Liver (tissue), 8 donors: ENCODE measurements at regions not wholly inside any gene's neighbourhood (a gene's known extent, or its start where the extent isn't known, plus 50 kb on each side); places are given as distances from the start of the nearest gene placed in this dataset.
A peak's percentile ranks its signal among the peaks of the same experiment; 100 is the strongest.

ENCODE experiments used
- DNase-seq: peaks from one replicate; pipeline ENCODE4 v3.0.0-alpha.2; 2017; ENCODE audit warnings: low spot score
- H3K27ac ChIP-seq, 2 donors: one replicate each; pipeline ENCODE4 v1.7.0; 2013; ENCODE audit warnings: inconsistent platforms in 2 of 2, low read length in 2 of 2, control low read depth in 1 of 2, low read depth in 1 of 2, mild to moderate bottlenecking in 1 of 2
- H3K27me3 ChIP-seq, 4 donors: one replicate each; pipeline versions ENCODE4 v1.6.1 to v1.7.0; 2013; ENCODE audit warnings: low read length in 3 of 4, inconsistent platforms in 1 of 4, mild to moderate bottlenecking in 1 of 4, moderate library complexity in 1 of 4; ENCODE audit not compliant: control insufficient read depth in 4 of 4, insufficient read depth in 4 of 4
- H3K36me3 ChIP-seq, 4 donors: one replicate each; pipeline versions ENCODE4 v1.6.1 to v1.7.0; 2013; ENCODE audit warnings: low read length in 3 of 4, mild to moderate bottlenecking in 3 of 4, low read depth in 1 of 4, moderate library complexity in 1 of 4; ENCODE audit not compliant: control insufficient read depth in 4 of 4, insufficient read depth in 3 of 4
- H3K4me1 ChIP-seq, 4 donors: one replicate each; pipeline versions ENCODE4 v1.6.1 to v1.7.0; 2013; ENCODE audit warnings: low read length in 3 of 4, mild to moderate bottlenecking in 3 of 4, moderate library complexity in 1 of 4; ENCODE audit not compliant: control insufficient read depth in 4 of 4, insufficient read depth in 4 of 4
- H3K4me3 ChIP-seq, 3 donors: one replicate each; pipeline versions ENCODE4 v1.6.1 to v1.7.0; 2013; ENCODE audit warnings: low read length in 3 of 3, control low read depth in 1 of 3, low read depth in 1 of 3, mild to moderate bottlenecking in 1 of 3
- H3K9ac ChIP-seq, 2 donors: one replicate each; pipeline ENCODE4 v1.7.0; 2013; ENCODE audit warnings: low read length in 2 of 2, mild to moderate bottlenecking in 2 of 2, moderate library complexity in 2 of 2, control low read depth in 1 of 2, low read depth in 1 of 2
- H3K9me3 ChIP-seq, 4 donors: one replicate each; pipeline versions ENCODE4 v1.6.1 to v1.7.0; 2013; ENCODE audit warnings: low read length in 3 of 4; ENCODE audit not compliant: control insufficient read depth in 4 of 4
- EGR1 ChIP-seq, 2 donors: IDR thresholded peaks; 2 replicates each; pipeline ENCODE4 v1.6.1; 2016 to 2018; ENCODE audit warnings: antibody characterized with exemption in 2 of 2, low read depth in 2 of 2
- FOXA1 ChIP-seq: IDR thresholded peaks from 2 replicates; pipeline ENCODE4 v1.6.1; 2016; ENCODE audit warnings: antibody characterized with exemption
- FOXA2 ChIP-seq: IDR thresholded peaks from 2 replicates; pipeline ENCODE4 v1.6.1; 2016; ENCODE audit warnings: antibody characterized with exemption
- GABPA ChIP-seq, 2 donors: IDR thresholded peaks in 1 of 2; conservative IDR thresholded peaks in 1 of 2; 2 replicates each; pipeline ENCODE4 v1.6.1; 2016; ENCODE audit warnings: antibody characterized with exemption in 2 of 2, mild to moderate bottlenecking in 1 of 2, moderate library complexity in 1 of 2
- HNF4A ChIP-seq, 2 donors: conservative IDR thresholded peaks; 2 replicates each; pipeline ENCODE4 v1.6.1; 2016; ENCODE audit warnings: antibody characterized with exemption in 2 of 2, mild to moderate bottlenecking in 2 of 2
- HNF4G ChIP-seq: IDR thresholded peaks from 2 replicates; pipeline ENCODE4 v1.6.1; 2016; ENCODE audit warnings: antibody characterized with exemption
- JUND ChIP-seq, 2 donors: IDR thresholded peaks; 2 replicates each; pipeline ENCODE4 v1.6.1; 2016; ENCODE audit warnings: antibody characterized with exemption in 2 of 2
- NR2F2 ChIP-seq: IDR thresholded peaks from 2 replicates; pipeline ENCODE4 v1.6.1; 2016; ENCODE audit warnings: antibody characterized with exemption
- RAD21 ChIP-seq, 2 donors: IDR thresholded peaks; 2 replicates each; pipeline ENCODE4 v1.6.1; 2016; ENCODE audit warnings: antibody characterized with exemption in 2 of 2, mild to moderate bottlenecking in 2 of 2
- RXRA ChIP-seq, 2 donors: IDR thresholded peaks; 2 replicates each; pipeline ENCODE4 v1.6.1; 2017 to 2018; ENCODE audit warnings: antibody characterized with exemption in 2 of 2, mild to moderate bottlenecking in 1 of 2
- SP1 ChIP-seq: IDR thresholded peaks from 2 replicates; pipeline ENCODE4 v1.6.1; 2018; ENCODE audit warnings: antibody characterized with exemption, mild to moderate bottlenecking
- YY1 ChIP-seq: IDR thresholded peaks from 2 replicates; pipeline ENCODE4 v1.6.1; 2016; ENCODE audit warnings: antibody characterized with exemption, mild to moderate bottlenecking
- WGBS: extraction: QIAGEN DNeasy Blood & Tissue Kit; methylation state at CpG from one replicate; pipeline ENCODE4 v1.1.7; 2013; 5-methylcytosine and 5-hydroxymethylcytosine counted together
- TF ChIP-seq, protein P1 (sequence below): IDR thresholded peaks from 2 replicates; pipeline ENCODE4 v1.6.1; 2016; ENCODE audit warnings: antibody characterized with exemption
- TF ChIP-seq, protein P2 (sequence below): fragments of 150-350 bp; IDR thresholded peaks from 2 replicates; pipeline ENCODE4 v1.5.1; 2017; ENCODE audit warnings: improper control_type of control experiment, low read depth, low read length; ENCODE audit not compliant: missing input control
- TF ChIP-seq, protein P3 (sequence below): IDR thresholded peaks from 2 replicates; pipeline ENCODE4 v1.6.1; 2016; ENCODE audit warnings: antibody characterized with exemption
- TF ChIP-seq, protein P4 (sequence below): IDR thresholded peaks from 2 replicates; pipeline ENCODE4 v1.6.1; 2016; ENCODE audit warnings: antibody characterized with exemption
- donor health status: healthy.
- donor health status: healthy.
- donor health status: healthy.
- donor health status: healthy.
- donor health status: healthy.

DNA sequence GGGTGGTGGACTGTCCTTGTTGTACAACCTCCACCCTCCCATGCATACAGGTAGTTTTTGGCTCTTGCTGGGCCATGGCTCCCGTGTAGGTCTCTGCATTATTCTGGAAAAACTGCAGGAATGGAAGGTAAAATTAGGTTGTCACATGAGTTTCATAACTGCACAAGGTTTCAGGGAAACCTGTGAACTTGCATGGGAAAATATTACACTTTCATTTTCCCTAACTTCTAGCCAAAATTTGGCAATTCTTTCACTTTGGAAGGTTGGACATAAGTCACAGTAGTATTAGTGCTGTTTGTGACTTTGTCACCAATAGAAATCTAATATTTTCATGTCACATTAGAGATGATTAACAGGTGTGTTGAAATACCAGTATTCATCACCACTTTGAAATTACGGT, 118.1 kb upstream of the MGAT5 start:
- TF ChIP-seq RXRA (IDR thresholded peaks at IDR 0.05) (peak in 1 of 2 donors; percentile 31), EGR1 (IDR thresholded peaks at IDR 0.05; ENCODE audit: low read depth in 2 of 2) (peak in 1 of 2 donors; percentile 50), JUND (IDR thresholded peaks at IDR 0.05) (peak in 1 of 2 donors; percentile 20), YY1 (no peak), HNF4A (conservative IDR thresholded peaks at IDR 0.05) (peak in 1 of 2 donors; percentile 15)
- TF ChIP-seq, protein P1, sequence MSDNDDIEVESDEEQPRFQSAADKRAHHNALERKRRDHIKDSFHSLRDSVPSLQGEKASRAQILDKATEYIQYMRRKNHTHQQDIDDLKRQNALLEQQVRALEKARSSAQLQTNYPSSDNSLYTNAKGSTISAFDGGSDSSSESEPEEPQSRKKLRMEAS = no peak
- TF ChIP-seq, protein P2, sequence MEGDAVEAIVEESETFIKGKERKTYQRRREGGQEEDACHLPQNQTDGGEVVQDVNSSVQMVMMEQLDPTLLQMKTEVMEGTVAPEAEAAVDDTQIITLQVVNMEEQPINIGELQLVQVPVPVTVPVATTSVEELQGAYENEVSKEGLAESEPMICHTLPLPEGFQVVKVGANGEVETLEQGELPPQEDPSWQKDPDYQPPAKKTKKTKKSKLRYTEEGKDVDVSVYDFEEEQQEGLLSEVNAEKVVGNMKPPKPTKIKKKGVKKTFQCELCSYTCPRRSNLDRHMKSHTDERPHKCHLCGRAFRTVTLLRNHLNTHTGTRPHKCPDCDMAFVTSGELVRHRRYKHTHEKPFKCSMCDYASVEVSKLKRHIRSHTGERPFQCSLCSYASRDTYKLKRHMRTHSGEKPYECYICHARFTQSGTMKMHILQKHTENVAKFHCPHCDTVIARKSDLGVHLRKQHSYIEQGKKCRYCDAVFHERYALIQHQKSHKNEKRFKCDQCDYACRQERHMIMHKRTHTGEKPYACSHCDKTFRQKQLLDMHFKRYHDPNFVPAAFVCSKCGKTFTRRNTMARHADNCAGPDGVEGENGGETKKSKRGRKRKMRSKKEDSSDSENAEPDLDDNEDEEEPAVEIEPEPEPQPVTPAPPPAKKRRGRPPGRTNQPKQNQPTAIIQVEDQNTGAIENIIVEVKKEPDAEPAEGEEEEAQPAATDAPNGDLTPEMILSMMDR = no peak
- TF ChIP-seq, protein P3, sequence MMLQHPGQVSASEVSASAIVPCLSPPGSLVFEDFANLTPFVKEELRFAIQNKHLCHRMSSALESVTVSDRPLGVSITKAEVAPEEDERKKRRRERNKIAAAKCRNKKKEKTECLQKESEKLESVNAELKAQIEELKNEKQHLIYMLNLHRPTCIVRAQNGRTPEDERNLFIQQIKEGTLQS = no peak
- no peak overlapping the region for H3K4me3 ChIP-seq
- no peaks in the 10 kb centered on the region for H3K36me3 ChIP-seq
- 54% methylated on average over 2 of the region's 2 CpGs for WGBS
- no peak overlapping the region for H3K27ac ChIP-seq
- peaks cover 9 to 30% (median 17%) of the 10 kb centered on the region in 4 donors for H3K4me1 ChIP-seq
- DNase-seq = no peak
- no peaks in the 10 kb centered on the region for H3K27me3 ChIP-seq
- H3K9me3 ChIP-seq = no peaks in the 10 kb centered on the region
- no peak overlapping the region for H3K9ac ChIP-seq

DNA sequence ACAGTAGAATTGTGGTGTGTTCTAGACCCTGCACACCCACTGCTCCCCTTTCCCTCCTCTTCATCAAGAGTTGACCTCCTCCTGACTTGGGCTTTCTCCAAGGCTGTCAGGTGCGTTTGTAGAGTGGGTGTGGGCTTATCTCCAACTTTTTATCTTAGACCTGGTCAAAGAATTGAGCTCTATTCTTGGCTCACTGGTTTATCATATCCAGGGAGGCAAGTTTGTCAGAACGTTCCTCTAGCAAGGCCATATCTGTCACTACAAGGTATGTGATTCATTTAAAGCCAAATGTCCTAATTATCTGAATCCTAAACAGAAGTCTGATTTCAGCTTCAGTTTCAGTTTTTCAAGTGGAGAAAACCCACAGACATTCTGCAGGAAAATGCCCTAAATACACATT, 117.1 kb upstream of the MGAT5 start:
- Histone ChIP-seq H3K9ac (no peak overlapping the region), H3K4me3 (no peak overlapping the region), H3K27me3 (no peaks in the 10 kb centered on the region), H3K27ac (peak overlapping the region; percentile 50 to 72), H3K4me1 (peaks cover 9 to 28% (median 17%) of the 10 kb centered on the region in 4 donors), H3K9me3 (no peaks in the 10 kb centered on the region), H3K36me3 (no peaks in the 10 kb centered on the region)
- no peak for TF ChIP-seq YY1
- no peak for TF ChIP-seq NR2F2
- no peak for TF ChIP-seq FOXA2
- TF ChIP-seq RAD21 (IDR thresholded peaks at IDR 0.05) = no peak
- TF ChIP-seq JUND (IDR thresholded peaks at IDR 0.05) = no peak
- no peak for TF ChIP-seq HNF4G
- TF ChIP-seq GABPA (IDR thresholded peaks at IDR 0.05 in 1 of 2, conservative IDR thresholded peaks at IDR 0.05 in 1 of 2) = no peak
- TF ChIP-seq, protein P1 = no peak
- TF ChIP-seq, protein P3 = no peak
- TF ChIP-seq SP1 = no peak
- TF ChIP-seq, protein P4, sequence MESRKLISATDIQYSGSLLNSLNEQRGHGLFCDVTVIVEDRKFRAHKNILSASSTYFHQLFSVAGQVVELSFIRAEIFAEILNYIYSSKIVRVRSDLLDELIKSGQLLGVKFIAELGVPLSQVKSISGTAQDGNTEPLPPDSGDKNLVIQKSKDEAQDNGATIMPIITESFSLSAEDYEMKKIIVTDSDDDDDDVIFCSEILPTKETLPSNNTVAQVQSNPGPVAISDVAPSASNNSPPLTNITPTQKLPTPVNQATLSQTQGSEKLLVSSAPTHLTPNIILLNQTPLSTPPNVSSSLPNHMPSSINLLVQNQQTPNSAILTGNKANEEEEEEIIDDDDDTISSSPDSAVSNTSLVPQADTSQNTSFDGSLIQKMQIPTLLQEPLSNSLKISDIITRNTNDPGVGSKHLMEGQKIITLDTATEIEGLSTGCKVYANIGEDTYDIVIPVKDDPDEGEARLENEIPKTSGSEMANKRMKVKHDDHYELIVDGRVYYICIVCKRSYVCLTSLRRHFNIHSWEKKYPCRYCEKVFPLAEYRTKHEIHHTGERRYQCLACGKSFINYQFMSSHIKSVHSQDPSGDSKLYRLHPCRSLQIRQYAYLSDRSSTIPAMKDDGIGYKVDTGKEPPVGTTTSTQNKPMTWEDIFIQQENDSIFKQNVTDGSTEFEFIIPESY = no peak
- TF ChIP-seq FOXA1 = no peak
- 11% methylated on average over 2 of the region's 2 CpGs for WGBS
- DNase-seq = no peak
